NCI-H146 treated with DMSO at 0.1 percent for 48 hours (cell line): ENCODE measurements at regions not wholly inside any gene's neighbourhood (a gene's known extent, or its start where the extent isn't known, plus 50 kb on each side); places are given as distances from the start of the nearest gene placed in this dataset.

Experiments
- DNase-seq: peaks from one replicate; lab custom pipeline; 2025; ENCODE audit not compliant: unreplicated experiment; lab: John Stamatoyannopoulos, UW

GRCh38 chr4:24172406-24172805 is 282.6 kb upstream of the PPARGC1A start:
- no peak for DNase-seq

GRCh38 chr4:24169956-24170355 is 280.1 kb upstream of the PPARGC1A start:
- DNase-seq: no peak

DNA sequence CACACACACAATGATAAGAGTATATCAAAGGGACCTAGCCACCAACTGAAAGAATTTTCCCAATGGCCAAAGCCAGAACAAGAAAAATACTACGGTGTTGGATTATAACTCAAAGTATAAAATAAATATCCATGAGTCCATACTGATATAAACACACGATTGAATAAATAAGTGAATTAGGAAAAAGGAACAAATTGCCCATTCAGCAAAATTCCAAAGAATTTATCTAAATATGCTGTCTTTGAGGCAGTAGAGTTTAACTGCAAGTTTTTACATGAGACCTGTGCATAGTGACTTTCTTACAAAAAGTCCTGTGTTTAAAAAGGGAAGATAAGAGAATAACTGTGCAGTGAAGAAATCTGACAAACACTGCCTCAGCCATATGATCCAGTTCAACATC is 278.8 kb upstream of the PPARGC1A start:
- DNase-seq: no peak

GRCh38 chr4:24166501-24166900 is 276.7 kb upstream of the PPARGC1A start:
- no peak for DNase-seq

DNA sequence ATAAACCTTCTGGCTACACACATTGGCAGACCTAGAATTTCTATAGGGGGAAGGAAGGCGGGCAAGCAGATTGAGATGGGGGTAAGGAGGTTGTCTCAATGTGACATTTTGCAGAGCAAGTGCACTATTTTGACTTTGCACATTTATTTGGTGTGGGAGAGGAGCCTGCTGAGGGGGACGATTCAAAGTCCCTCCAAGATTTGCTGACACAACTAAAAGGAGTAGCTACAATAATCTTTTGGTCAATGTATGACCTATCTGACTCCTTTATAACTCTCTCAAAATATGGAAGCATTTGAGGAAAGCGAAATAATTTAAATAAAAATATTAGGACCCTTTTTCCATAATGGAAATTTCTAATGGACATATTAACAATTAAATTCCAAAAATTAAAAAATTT is 274.9 kb upstream of the PPARGC1A start:
- no peak for DNase-seq

DNA sequence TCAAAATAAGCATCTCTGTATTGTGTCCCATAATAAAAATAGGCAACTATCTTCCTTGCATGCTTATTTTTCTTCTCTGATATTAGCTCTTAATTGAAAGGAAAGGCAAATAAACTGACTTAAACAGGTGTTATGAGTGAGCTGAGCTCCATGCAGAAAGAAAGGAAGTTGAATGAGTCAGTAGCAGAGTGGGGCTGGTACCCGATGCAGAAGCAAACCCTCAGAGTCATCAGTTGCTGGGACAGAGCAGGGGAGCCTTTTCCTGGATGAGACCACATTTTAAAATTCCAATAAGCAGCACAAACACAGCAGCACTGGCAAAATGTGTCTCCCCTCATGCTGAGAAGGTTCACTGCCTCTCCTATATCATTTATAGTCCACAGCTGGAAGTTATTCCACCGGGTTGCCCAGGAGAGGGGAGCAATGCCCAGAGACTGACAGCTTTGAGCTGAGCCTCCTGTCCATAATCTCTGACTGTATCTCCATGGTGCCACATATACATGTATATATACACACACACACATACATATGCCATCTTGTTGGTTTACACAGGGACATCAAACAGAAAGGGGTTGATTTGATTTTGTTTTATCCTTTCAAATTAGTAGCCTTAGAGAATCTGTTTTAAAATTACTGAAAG is 274.3 kb upstream of the PPARGC1A start:
- no peak for DNase-seq

DNA sequence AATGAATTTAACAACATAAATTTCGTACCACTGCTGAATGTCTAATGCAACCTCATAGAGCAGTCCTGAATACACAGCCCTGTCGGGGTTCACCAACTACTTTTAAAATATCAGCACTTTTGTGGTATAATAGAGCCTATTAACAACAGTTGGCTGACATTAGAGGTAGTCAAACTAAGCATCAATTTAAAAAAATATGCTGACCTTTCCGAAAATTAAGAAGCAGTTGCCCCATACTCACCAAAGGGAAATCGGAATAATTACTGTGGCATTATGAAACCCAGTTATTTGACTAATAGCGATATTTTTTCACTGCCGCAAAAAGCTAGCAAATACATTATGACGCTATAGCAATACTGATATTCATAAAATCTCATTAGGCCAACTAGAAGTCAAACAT is 273.5 kb upstream of the PPARGC1A start:
- DNase-seq: no peak

DNA sequence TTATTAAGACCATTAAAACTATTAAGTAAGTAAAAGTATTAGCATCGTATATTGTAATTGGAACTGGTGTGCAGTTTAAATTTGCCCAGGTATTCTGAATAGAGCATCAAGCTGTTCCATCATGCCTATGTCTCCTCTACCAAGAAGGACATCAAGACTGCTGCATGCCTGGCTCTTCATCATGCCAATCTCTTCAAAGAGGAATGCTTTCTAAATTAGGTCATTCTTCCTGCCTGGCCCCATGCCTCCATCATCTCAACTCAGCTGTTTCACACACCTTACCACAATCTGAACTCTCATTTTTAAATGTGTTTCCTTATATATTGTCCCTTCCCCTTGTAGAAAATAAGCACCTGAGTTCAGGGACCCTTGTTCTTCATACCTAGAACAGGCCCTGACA is 270.5 kb upstream of the PPARGC1A start:
- no peak for DNase-seq

- no peak for DNase-seq
Measured at GRCh38 chr4:24158031-24158430, 268.2 kb upstream of the PPARGC1A start.

- no peak for DNase-seq
Measured at GRCh38 chr4:24150034-24150433, 260.2 kb upstream of the PPARGC1A start.

DNA sequence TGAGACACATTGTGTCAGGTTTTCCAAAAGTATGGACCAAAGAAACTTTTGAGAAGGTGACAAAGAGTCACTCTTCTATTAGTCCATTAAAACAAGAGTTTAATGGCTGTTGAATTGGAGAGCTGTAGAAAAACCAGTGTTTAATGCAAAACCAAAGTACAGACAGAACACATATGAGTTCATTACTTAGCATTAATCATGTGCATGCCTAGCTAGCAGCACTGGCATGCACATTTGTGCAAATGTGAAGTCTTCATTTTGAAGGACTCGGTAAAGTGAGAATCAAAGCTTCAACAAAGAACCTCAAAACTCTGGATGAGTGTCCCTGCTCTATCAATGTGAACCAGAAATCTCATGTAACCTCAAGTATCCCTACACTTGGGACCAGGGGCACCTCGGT is 256.3 kb upstream of the PPARGC1A start:
- DNase-seq: no peak

- no peak for DNase-seq
Measured at GRCh38 chr4:24145591-24145990, 255.7 kb upstream of the PPARGC1A start.

DNA sequence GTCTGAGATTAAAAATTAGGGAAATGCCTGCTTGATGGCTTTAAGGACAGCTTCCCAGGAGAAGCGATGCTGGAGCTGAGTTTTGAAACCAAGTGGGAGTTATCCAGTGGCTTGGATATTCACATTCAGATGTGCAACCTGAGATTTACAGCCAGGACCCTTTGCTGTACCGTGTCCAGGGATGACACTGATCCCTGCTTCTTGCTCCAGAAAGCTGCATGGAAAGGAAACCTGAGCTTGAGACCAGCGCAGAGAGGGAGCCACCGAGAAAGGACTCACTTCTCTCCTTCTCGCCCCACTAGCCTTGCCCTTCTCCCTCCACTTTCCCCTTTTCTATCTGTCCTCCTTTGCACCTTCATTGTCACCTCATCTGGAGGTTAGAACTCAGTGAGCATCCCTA is 254.5 kb upstream of the PPARGC1A start:
- DNase-seq: no peak

DNA sequence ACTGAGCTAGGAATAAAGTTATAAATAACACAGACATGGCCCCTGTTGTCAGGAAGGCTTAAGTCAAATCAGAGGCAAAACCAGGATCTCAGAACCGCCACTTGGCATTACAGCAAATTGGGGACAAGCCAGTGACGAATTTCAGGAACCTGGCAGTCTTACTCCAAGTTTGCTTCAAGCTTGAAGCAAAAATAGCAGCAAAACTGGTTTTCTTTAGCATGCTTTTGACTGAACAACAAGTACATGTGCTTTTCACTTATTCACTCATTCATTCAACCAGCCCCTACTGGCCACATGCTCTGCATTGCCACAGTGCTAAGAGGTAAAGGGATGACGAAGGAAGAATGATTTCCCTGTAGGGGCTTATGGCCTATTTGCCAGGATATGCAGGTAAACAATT is 253.9 kb upstream of the PPARGC1A start:
- DNase-seq: no peak

GRCh38 chr4:24141836-24142235 is 252.0 kb upstream of the PPARGC1A start:
- no peak for DNase-seq

DNA sequence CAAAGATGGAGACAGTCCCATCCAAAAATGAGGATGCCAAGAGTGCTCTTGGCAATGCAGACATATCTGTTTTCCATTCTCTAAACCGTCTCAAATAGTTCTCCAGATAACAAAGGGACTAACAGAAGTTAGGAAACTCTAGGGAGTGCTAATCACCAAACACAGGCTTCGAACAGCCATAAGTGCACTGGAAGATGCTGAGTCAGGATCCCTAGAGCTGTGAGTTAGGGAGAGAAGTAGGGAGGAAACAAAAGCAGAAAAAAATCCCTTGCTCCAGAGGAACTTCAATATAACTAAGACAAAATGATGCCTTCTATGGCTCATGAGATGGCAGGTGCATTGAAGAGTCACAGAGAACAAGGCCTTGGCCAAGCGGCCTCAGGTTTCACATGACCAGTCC is 251.0 kb upstream of the PPARGC1A start:
- no peak for DNase-seq

GRCh38 chr4:24137671-24138601 is 248.1 kb upstream of the PPARGC1A start:
- DNase-seq: no peak

GRCh38 chr4:24131954-24132673 is 242.3 kb upstream of the PPARGC1A start:
- no peak for DNase-seq

DNA sequence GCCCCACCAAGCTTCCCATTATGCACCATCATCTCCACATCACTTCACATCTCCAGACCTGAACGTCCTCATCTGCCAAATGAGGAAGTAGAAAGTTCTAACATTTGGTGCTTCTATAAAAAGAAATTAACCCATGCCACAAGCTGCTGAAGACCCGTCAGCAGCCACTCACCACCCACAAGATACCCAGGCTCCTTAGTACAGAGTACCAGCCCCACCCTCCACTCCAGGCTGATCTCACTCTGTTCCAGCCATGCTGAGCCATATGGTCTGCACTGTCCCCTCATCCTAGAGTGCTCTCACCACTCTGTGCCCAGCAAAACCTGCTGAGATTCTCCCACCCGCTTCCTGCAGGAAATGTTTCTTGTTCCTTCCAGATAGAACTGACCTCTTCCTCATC is 240.8 kb upstream of the PPARGC1A start:
- DNase-seq: no peak

DNA sequence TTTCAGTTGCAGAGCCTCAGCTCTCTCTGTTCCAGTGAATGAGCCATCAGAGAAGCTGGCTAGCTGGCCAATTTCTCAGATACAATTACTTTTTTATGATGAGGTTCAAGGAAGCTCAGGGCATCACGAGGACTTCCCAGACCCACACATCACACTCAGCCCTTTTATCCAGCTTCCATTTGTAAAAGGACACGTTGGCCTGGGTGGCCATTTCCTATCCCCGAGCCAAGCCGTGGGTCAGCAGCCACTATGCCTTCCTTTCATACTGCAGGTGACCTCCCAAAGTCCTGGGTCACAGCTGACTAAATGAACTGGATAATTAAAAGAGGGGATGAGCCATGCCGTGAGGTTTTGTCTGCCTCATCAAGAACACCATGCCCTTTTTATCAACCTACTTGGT is 236.9 kb upstream of the PPARGC1A start:
- DNase-seq: no peak

DNA sequence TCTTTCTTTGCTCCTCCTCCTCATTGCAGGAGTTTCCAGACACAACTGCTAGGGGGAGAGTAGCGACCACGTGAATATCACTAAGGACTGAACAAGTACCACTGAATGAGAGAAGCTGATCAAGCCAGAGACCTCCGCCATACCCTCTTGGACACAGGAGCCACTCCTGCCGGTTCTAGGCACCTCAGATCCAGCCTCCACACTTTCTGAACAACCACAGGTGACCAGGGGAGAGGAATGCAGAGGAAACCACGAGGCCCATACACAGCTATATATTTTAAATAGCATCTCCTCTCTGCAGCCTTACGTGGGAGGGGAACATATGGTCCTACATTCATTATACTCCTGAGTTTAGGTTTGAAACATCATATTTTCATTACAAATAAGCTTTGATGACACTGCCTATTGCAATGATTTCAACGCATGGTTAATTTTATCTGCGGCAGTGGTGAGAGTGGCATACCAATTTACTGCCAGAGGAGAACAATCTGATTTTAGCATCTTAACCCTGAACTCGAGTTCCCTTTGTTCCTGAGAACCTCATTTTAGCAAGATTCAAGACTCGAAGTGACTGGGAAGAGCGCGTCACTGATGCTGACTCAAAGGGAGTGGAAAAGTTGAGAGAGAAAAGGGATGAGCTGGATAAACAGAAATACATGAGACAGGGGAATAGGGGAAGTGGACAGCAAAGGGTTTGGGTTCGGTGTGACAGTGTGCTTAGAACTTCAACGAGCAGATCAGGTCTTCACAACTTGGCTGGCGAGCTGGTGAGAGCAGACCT is 231.7 kb upstream of the PPARGC1A start:
- no peak for DNase-seq
